ENCODE measurements at regions not wholly inside any gene's neighbourhood (a gene's known extent, or its start where the extent isn't known, plus 50 kb on each side); places are given as distances from the start of the nearest gene placed in this dataset.

DNA sequence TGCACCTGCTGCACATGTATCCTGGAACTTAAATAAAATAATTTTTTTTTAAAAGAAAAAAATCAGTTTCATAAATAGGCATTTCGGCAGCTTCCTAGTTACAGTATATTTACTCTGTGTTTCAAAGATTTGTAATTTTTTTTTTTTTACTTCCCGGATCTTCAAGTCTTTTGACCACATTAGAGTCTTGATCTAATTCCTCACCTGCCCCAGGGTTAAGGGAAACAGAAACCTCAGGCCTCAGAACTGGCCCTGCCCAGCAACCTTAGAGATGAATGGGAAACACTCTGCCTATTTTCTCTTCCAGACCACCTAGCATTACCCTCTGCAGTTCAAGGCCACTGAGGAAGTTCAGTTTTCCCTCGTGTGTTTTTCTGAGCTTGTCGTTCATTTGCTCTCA lies 304.0 kb downstream of the MAF start:
- DNase-seq, result no peak

- no peak for DNase-seq
Observed at GRCh38 chr16:79295746-79296145, 304.8 kb downstream of the MAF start.

- DNase-seq, result no peak
Observed at GRCh38 chr16:79295162-79295561, 305.4 kb downstream of the MAF start.

DNA sequence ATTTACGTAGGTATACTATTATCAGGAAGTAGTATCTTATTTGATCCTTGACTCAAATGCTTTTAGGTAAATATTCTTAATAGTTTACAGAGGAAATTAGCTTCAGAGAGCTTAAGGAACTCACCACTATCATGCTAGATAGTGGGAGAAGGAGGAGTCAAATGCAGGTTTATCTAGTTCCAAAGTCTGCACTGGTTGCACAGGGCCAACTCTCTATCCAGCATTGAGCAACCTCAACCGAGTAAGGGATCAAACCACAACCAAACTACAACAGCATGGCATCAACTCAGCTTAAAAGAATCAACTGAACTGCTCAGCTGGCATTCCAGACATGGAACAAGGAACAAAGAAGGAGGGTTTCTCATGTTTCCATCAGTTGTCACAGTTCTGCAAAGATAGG lies 306.0 kb downstream of the MAF start:
- peak in 1 of 4 experiments; percentile 14 for DNase-seq

DNA sequence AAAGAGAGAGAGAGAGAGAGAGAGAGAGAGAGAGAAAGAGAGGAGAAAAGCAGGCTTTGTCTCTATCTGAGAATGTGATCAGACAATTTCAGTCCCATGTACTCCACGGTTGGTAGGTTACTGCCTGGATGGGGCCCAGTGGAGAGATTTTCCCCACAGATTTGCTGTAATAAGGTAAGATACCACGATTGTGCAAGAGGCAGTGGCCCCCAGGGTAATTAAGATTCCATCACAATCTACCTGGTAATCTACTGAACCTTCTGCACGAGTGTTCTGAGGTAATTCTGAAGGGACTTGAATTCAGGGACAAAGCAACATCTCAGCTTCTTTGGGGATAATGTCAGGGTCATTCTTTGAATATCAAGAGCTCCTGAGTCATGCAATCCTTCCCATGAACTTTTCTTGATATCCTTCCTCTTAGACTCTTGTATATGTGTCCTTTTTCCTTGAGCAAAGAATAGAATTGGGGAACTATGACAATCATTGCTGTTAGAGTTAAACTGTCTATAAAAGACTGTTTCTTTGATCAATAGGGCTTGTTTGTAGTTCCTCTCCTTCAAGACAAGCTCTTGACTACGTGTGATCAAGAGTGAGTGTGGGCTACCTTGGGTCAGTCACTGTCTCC lies 306.6 kb downstream of the MAF start:
- peak in 3 of 4 experiments; percentile 25 to 69 (median 68) for DNase-seq

DNA sequence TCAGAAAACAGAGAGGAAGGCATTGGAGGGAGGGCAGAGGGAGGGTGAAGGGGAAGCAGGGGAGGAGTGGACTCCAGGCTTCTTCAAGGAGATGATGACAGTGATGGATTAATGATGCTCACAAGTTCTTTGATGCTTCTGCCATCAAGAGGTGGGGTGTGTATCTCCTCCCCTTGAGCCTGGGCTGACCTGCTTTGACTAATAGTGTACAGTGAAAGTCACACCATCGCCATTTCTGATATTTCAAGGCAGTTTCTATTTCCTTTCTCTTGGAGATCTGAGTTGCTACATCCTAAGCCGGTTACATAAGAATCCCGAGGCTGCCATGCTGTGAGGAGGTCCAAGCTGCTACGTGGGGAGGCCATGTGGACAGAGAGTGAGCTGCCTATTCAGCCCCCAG lies 312.5 kb downstream of the MAF start:
- peak in 2 of 4 experiments; percentile 26 to 31 for DNase-seq

GRCh38 chr16:79287424-79287917 lies 313.1 kb downstream of the MAF start:
- no peak for DNase-seq

DNA sequence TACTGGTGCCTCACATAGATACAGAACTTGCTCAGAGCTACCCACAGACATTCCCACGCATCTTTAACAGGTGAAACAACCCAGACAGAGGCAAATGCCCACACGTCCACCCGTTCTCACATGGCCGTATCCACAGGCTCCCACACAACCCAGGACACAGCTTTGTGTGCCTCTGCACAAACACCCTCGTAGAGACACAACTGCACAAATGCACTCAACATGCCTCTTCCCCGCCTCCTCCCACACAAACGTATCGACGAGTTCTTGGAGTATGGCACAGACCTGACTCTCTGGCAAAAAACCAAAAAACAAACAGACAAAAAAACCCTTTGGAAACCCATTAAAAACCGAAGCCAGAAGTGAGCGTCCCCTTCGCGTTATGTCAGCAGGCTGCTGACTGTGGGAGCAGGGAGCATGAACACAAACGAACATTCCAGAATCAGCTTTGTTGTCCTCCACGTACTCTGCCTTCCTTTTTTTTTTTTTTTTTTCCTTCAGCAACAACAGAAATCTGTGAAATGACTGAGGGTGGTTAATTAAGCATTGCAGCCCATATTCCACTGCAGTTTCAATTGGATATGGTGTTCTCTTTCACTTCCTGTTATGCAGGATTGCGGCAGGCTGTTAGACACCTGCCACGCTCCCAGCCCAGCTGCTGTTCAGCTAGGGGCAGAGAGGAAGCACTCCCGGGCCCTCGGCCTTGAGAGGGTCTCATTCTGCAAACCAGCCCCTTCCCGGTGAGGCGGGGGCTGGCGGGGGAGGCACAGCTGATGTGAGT lies 313.7 kb downstream of the MAF start:
- DNase-seq, result peak; percentile 66 to 85 (median 81)

DNA sequence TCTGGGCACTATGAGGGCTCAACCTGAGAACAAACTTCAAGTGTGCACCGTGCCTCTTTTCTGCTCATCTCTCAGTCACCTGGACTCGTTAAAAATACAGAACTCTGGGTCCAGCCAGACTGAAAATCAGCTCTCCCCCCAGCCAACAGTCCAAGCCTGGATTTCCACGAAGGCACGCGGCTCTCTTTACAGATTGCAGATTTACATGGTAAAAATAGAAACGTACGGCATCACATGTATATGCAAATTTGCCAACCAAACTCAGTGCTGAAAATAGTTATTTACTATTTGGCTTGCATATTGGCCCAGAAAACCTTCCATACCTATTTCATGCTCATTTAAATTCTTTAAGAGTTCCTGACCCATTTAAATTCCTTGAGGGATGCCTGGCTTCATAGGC lies 315.8 kb downstream of the MAF start:
- DNase-seq, result no peak

- no peak for DNase-seq
Observed at GRCh38 chr16:79283578-79283977, 317.0 kb downstream of the MAF start.

GRCh38 chr16:79282806-79283205 lies 317.7 kb downstream of the MAF start:
- DNase-seq, result no peak

- no peak for DNase-seq
Observed at GRCh38 chr16:79278506-79278905, 322.0 kb downstream of the MAF start.

GRCh38 chr16:79276501-79276900 lies 324.0 kb downstream of the MAF start:
- DNase-seq, result peak; percentile 54 to 86 (median 64)

DNA sequence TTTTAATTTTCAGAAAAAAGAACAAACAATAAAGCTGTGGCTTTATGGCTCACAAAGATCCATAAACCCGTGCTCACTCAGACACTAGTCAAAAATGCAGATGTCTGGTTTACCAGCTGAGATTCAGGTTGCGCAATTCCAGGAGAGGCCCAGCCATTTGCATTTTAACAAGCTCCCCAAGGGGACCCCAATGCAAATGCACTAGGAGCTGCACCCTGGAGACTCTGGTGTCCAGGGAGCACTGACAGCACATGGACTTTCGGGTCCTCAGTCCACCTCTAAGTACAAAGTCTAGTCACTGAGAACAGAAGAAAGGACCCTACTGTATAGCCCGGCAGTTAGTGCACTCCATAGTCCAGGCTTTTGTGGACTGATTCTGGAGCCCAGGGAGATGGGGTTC lies 326.3 kb downstream of the MAF start:
- DNase-seq, result peak in 1 of 4 experiments; percentile 19

GRCh38 chr16:79272141-79272577 lies 328.4 kb downstream of the MAF start:
- DNase-seq, result no peak

DNA sequence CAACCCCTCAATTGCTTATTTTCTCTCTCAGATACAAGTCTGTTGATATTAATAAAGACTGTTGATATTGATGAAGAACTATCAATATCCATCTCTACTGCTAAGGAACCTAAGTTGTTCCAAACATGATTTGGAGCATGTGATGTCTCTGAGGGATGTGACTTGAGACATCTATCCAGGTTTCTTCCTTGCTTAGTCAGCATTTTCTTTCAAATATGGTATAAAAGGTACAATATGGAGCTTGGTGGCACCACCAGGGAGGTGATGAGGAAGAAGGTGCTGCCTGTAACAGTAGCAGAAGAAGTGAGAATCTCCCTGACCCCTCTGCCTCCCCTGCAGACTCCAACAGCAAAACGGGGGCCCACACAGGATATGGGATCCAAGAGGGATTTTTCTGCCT lies 329.0 kb downstream of the MAF start:
- no peak for DNase-seq

DNA sequence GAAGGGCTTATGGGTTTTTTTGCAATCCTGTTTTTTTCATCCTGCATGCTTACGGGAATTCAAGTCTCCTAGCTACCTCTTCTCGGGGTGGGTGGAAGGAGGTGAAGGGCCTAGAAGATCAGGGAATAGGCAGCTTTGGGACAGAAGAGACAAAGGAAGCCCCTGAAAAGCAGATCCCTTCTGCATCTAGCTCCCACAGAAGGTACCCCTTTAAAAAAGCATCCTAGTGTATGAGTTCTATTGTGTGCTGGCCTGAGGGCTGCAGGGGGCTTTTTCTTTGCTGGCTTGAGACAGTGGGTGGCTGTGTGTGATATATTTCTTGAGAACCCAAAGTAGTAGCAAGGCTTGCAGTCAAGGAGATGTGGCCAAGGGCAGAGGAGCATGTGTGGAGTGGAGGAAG lies 330.5 kb downstream of the MAF start:
- DNase-seq, result no peak

GRCh38 chr16:79269211-79269863 lies 331.2 kb downstream of the MAF start:
- DNase-seq, result peak; percentile 56 to 78 (median 74)

DNA sequence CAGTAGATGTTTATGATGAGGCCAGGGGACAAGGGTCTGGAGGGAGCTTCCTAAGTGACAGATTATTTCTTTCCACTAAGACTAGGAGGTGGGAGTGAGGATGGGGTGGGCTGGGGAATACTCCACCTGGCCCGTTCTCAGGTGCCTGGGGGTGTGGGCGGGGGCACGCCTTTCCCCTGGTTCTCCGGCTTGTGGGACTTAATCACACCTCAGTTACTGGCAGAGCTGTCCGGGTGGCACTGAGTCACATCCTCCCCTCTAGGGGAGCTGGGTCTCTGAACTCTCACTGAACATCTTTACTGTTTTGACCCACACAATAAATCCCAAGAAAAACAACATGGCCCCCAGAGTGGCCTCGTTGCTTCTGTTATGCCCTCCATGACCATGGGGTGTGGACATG lies 332.8 kb downstream of the MAF start:
- no peak for DNase-seq

- no peak for DNase-seq
Observed at GRCh38 chr16:79267146-79267545, 333.4 kb downstream of the MAF start.

GRCh38 chr16:79265701-79266100 lies 334.8 kb downstream of the MAF start:
- peak in 2 of 4 experiments; percentile 12 to 33 for DNase-seq

- DNase-seq, result peak in 3 of 4 experiments; percentile 41 to 48 (median 47)
Observed at GRCh38 chr16:79265196-79265595, 335.3 kb downstream of the MAF start.
